Prostate gland (tissue), 2 donors: ENCODE measurements at regions not wholly inside any gene's neighbourhood (a gene's known extent, or its start where the extent isn't known, plus 50 kb on each side); places are given as distances from the start of the nearest gene placed in this dataset.

Experiments
- DNase-seq: peaks from one replicate; pipeline ENCODE4 v3.0.0-alpha.2; 2019; ENCODE audit warnings: low spot score
- H3K27ac ChIP-seq, 2 donors: fragments of 200-600 bp; sonication (generic); 2 replicates each; pipeline ENCODE4 v1.5.1; 2017 to 2019
- H3K27me3 ChIP-seq: fragments of 200-600 bp; sonication (generic); replicated peaks from 2 replicates; pipeline ENCODE4 v1.5.1; 2019; ENCODE audit not compliant: insufficient read depth
- H3K36me3 ChIP-seq, 2 donors: fragments of 200-600 bp; sonication (generic); 1 replicate in 1 of 2; 2 replicates in 1 of 2; pipeline versions ENCODE4 v1.5.1 to v1.8.1; 2017 to 2019
- H3K4me1 ChIP-seq: fragments of 200-600 bp; sonication (generic); replicated peaks from 2 replicates; pipeline ENCODE4 v1.5.1; 2019
- H3K4me3 ChIP-seq, 2 donors: fragments of 200-600 bp; sonication (generic); 2 replicates each; pipeline ENCODE4 v1.5.1; 2017 to 2019
- H3K9me3 ChIP-seq: fragments of 200-600 bp; sonication (generic); 2 replicates; pipeline ENCODE4 v1.5.1; 2017
- POLR2A ChIP-seq: fragments of 450-650 bp; IDR thresholded peaks from one replicate; pipeline ENCODE4 v1.6.1; 2016; ENCODE audit warnings: antibody characterized with exemption, mild to moderate bottlenecking
- POLR2AphosphoS5 ChIP-seq: sonication (generic); formaldehyde crosslinking; IDR thresholded peaks from one replicate; pipeline ENCODE4 v1.6.1; 2017; ENCODE audit warnings: antibody characterized with exemption
- WGBS: methylation state at CpG from one replicate; pipeline ENCODE4 v1.1.5; 2018; 5-methylcytosine and 5-hydroxymethylcytosine counted together
- intact Hi-C: fragments of 100-400 bp; cut with DNase I; formaldehyde crosslinking; loops from one replicate; pipeline ENCODE4 v1.14.2; 2022
- TF ChIP-seq, protein P1 (sequence below), 4 experiments: fragments of 200-600 bp in 2 of 4; fragments of 450-650 bp in 2 of 4; sonication (generic) in 2 of 4; IDR thresholded peaks; 1 replicate in 3 of 4; 2 replicates in 1 of 4; pipeline ENCODE4 v1.5.1; 2016 to 2019; ENCODE audit warnings: antibody characterized with exemption in 4 of 4, mild to moderate bottlenecking in 2 of 4, moderate library complexity in 2 of 4

DNA sequence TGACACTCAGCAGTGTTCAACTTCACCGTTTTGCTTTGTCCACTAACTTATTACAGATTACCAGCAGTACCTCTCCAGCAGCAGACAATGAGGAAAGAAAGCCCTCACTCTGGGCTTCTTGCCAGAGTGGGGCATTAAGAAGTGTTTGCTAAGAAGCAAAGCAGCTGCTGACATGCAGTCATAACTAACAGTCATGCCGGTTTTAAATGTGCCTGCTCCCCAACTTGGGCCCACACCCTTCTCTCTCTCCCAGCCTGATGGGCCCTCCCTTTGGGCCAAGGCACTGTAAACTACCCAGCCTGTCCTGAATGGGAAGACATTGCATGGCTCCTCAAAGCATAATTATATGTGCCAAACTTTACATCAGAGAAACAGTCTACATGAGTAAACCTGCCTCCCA, 54.6 kb upstream of the HHIP start:
- 17% methylated on average over 2 of the region's 2 CpGs for WGBS
- TF ChIP-seq POLR2A (no peak), POLR2AphosphoS5 (no peak)
- TF ChIP-seq, protein P1, sequence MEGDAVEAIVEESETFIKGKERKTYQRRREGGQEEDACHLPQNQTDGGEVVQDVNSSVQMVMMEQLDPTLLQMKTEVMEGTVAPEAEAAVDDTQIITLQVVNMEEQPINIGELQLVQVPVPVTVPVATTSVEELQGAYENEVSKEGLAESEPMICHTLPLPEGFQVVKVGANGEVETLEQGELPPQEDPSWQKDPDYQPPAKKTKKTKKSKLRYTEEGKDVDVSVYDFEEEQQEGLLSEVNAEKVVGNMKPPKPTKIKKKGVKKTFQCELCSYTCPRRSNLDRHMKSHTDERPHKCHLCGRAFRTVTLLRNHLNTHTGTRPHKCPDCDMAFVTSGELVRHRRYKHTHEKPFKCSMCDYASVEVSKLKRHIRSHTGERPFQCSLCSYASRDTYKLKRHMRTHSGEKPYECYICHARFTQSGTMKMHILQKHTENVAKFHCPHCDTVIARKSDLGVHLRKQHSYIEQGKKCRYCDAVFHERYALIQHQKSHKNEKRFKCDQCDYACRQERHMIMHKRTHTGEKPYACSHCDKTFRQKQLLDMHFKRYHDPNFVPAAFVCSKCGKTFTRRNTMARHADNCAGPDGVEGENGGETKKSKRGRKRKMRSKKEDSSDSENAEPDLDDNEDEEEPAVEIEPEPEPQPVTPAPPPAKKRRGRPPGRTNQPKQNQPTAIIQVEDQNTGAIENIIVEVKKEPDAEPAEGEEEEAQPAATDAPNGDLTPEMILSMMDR (IDR thresholded peaks at IDR 0.05) = no peak
- H3K9me3 ChIP-seq = no peaks in the 10 kb centered on the region
- no peak overlapping the region for H3K4me3 ChIP-seq
- no peak overlapping the region for H3K27ac ChIP-seq
- intact Hi-C loops = no loop called here
- no peaks in the 10 kb centered on the region for H3K27me3 ChIP-seq
- DNase-seq = no peak
- H3K36me3 ChIP-seq = no peaks in the 10 kb centered on the region
- H3K4me1 ChIP-seq = no peaks in the 10 kb centered on the region

DNA sequence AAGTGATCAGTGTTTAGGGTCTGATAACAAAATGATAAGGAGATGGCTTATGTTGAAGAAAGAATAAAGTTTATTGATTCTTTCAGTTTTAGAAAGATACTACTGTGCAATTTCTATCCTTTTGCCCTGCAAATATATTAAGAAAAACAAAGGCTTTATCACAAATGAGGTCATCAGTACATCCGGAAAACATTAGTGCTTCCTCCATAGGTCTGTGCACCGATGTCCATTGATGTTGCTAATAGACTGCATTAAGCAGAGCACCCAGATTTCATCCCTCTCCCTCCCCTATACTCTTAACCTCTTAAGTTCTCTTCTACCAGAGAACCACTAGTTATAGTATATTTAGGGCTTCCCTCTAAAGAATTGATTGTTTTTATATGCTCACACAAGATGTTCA, 53.7 kb upstream of the HHIP start:
- Histone ChIP-seq H3K36me3 (no peaks in the 10 kb centered on the region), H3K27me3 (no peaks in the 10 kb centered on the region), H3K27ac (no peak overlapping the region), H3K9me3 (no peaks in the 10 kb centered on the region), H3K4me1 (no peaks in the 10 kb centered on the region), H3K4me3 (no peak overlapping the region)
- 88% methylated on average over 2 of the region's 2 CpGs for WGBS
- DNase-seq = no peak
- intact Hi-C loops = no loop called here
- no peak for TF ChIP-seq POLR2AphosphoS5
- TF ChIP-seq, protein P1 (IDR thresholded peaks at IDR 0.05) = no peak
- TF ChIP-seq POLR2A = no peak

DNA sequence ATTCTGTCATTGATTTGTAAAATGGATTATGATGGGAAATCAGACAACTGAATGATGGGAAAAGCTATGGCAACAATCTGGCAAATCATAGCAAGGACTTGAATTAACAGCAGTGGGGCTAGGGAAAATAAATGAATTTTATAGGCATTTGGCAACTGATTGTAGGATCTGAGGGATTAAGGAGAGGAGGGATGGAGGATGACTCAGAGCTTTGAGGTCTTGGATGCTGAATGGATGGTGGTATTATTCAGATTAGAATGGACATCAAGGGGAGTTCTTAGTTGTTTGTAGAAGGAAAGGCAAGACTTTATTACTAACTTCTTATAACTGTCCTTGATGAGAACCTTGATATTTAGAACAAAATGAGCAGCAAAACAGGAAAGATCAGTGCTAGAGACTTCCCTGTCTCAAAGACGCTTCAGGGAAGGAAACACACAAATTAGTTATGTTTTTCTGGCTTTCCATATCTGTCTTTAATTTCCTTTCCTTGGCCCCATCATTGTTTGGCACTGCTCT, 51.4 kb upstream of the HHIP start:
- Histone ChIP-seq H3K4me3 (no peak overlapping the region), H3K36me3 (no peaks in the 10 kb centered on the region), H3K27me3 (no peaks in the 10 kb centered on the region), H3K27ac (no peak overlapping the region), H3K9me3 (no peaks in the 10 kb centered on the region), H3K4me1 (no peaks in the 10 kb centered on the region)
- 43% methylated on average over 1 of the region's 1 CpG for WGBS
- intact Hi-C loops = no loop called here
- TF ChIP-seq, protein P1 (IDR thresholded peaks at IDR 0.05) = no peak
- TF ChIP-seq POLR2AphosphoS5 (no peak), POLR2A (no peak)
- DNase-seq = no peak

DNA sequence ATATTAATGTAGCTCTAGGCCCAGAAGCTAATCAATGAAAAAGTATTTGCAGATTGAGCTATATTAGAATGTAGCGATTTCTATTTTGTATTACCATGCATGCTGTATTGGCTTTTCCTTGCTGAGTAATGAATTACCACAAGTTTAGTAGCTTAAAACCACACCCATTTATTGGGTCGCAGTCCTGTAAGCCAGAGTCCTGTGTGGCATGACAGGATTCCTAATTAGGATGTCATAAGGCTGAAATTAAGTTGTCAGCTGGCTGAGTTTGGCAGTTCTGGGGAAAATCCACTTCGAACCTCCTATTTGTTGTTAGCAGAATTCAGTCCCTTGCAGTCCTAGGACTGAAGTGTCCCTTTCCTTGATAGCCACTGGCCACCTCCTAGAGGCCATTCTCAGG, 50.3 kb upstream of the HHIP start:
- 98% methylated on average over 3 of the region's 3 CpGs for WGBS
- intact Hi-C loops = no loop called here
- Histone ChIP-seq H3K4me3 (no peak overlapping the region), H3K4me1 (no peaks in the 10 kb centered on the region), H3K9me3 (no peaks in the 10 kb centered on the region), H3K27me3 (no peaks in the 10 kb centered on the region), H3K27ac (no peak overlapping the region), H3K36me3 (no peaks in the 10 kb centered on the region)
- DNase-seq = no peak
- TF ChIP-seq, protein P1 (IDR thresholded peaks at IDR 0.05) = no peak
- no peak for TF ChIP-seq POLR2A
- TF ChIP-seq POLR2AphosphoS5 = no peak
